Ectodermal cell (in vitro differentiated cells): ENCODE measurements at regions not wholly inside any gene's neighbourhood (a gene's known extent, or its start where the extent isn't known, plus 50 kb on each side); places are given as distances from the start of the nearest gene placed in this dataset.
"Not testable (repeated sequence)": the region's sequence is repeated elsewhere in the genome, so short reads cannot be mapped to it uniquely, and the experiment has no call there.

Source experiments
- H3K27ac ChIP-seq: 2 replicates; pipeline ENCODE4 v1.7.0; 2013; ENCODE audit warnings: mild to moderate bottlenecking, low read depth, low read length; ENCODE audit not compliant: insufficient read depth, poor library complexity, severe bottlenecking
- H3K27me3 ChIP-seq: 2 replicates; pipeline ENCODE4 v1.7.0; 2013; ENCODE audit warnings: mild to moderate bottlenecking, low read length; ENCODE audit not compliant: insufficient read depth, control insufficient read depth, poor library complexity, severe bottlenecking
- H3K36me3 ChIP-seq: one replicate; pipeline ENCODE4 v1.7.0; 2013; ENCODE audit warnings: low read length; ENCODE audit not compliant: control insufficient read depth, insufficient read depth
- H3K4me1 ChIP-seq: one replicate; pipeline ENCODE4 v1.7.0; 2013; ENCODE audit warnings: low read length; ENCODE audit not compliant: control insufficient read depth, insufficient read depth
- H3K4me3 ChIP-seq: 2 replicates; pipeline ENCODE4 v1.7.0; 2013; ENCODE audit warnings: low read depth, low read length, control low read depth; ENCODE audit not compliant: insufficient read depth
- H3K9me3 ChIP-seq: 2 replicates; pipeline ENCODE4 v1.7.0; 2013; ENCODE audit warnings: mild to moderate bottlenecking, low read length, moderate library complexity; ENCODE audit not compliant: control insufficient read depth
- WGBS, 2 experiments: methylation state at CpG; one replicate each; pipeline ENCODE4 v1.1.7; 2013; ENCODE audit warnings: missing lambda C conversion rate in 2 of 2; 5-methylcytosine and 5-hydroxymethylcytosine counted together

- no peaks in the 10 kb centered on the region for H3K27me3 ChIP-seq
- WGBS, 2 experiments: 41 to 49% methylated on average over 8 to 9 of the region's 10 CpGs
- H3K27ac ChIP-seq: no peak overlapping the region
- H3K36me3 ChIP-seq: no peaks in the 10 kb centered on the region
- no peak overlapping the region for H3K4me3 ChIP-seq
- no peaks in the 10 kb centered on the region for H3K4me1 ChIP-seq
- H3K9me3 ChIP-seq: no peaks in the 10 kb centered on the region
These were observed 157.4 kb upstream of the FOXG1 start for GRCh38 chr14:28608851-28609828.

DNA sequence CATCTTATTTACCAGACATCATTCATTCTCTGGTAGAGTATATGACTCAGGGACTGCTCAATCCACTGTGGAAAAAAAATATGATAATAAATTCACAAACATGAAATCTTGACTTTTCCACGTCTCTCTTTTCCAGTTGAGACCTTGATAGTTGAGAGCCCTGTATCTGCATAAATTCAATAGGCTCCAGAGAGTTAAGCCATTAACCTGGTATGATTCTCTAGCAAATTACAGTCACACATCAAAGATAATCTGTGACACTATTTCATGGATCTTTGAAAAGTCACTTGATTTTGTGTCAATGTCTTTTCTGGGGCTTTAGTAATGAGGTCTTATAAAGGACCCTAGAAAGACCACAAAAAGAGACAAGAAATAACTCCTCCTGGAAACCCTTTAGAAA lies 154.2 kb upstream of the FOXG1 start:
- Histone ChIP-seq H3K4me1 (no peaks in the 10 kb centered on the region), H3K9me3 (no peaks in the 10 kb centered on the region), H3K4me3 (no peak overlapping the region), H3K36me3 (no peaks in the 10 kb centered on the region), H3K27me3 (no peaks in the 10 kb centered on the region), H3K27ac (no peak overlapping the region)
- WGBS, 2 experiments: 36 to 60% methylated on average over 1 of the region's 1 CpG

GRCh38 chr14:28613532-28613931 lies 153.1 kb upstream of the FOXG1 start:
- WGBS, 2 experiments: 90 to 97% methylated on average over 2 to 3 of the region's 3 CpGs
- H3K27me3 ChIP-seq: no peaks in the 10 kb centered on the region
- no peaks in the 10 kb centered on the region for H3K36me3 ChIP-seq
- no peak overlapping the region for H3K4me3 ChIP-seq
- no peaks in the 10 kb centered on the region for H3K9me3 ChIP-seq
- no peak overlapping the region for H3K27ac ChIP-seq
- H3K4me1 ChIP-seq: no peaks in the 10 kb centered on the region

DNA sequence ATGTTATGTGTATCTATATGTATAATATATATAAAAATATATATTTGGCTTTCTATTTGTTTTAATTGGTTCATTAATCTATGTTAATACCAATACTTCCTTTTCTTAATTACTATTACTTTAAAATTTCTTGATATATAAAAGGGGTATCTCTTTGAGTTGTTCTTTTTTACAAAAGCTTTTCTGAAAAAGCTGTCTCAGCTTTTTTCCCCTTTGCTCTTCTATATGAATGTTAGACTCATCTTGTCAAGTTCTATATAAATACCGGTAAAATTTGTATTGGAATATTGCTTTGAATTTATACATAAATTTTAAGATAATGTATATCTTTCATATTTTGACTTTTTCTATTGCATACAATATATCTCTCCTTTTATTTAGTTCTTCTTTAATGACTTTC lies 139.8 kb upstream of the FOXG1 start:
- Histone ChIP-seq H3K9me3 (no peaks in the 10 kb centered on the region), H3K27me3 (no peaks in the 10 kb centered on the region), H3K27ac (no peak overlapping the region), H3K36me3 (no peaks in the 10 kb centered on the region), H3K4me1 (no peaks in the 10 kb centered on the region), H3K4me3 (no peak overlapping the region)
- WGBS, 2 experiments: no CpG with 5 or more reads among the region's 1 CpG

DNA sequence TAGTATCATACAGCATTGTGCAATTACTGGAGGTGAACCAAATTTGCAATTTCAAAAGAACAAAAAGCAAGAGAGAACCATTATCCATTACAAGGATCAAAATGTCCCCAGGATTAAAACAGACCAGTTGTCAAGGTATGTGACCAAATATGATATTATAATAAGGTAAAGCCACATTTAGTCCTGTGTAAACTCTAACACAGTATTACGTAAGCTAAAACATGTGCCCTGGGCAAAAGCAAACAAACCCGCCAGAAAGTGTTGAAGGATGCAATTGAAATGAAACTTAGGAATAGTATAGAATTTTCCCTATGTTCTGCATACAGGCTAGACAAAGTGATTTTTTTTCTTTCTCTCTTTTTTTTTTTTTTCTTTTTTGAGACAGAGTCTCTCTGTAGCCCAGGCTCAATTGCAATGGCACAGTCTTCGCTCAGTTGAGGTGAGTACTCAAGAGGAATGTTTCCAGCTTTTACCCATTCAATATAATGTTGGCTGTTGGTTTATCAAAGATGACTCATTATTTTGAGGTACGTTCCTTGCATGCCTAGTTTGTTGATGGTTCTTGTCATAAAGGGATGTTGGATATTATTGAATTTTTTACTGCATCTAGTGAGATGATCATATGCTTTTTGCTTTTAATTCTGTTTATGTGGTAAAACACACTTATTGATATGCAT lies 137.1 kb upstream of the FOXG1 start:
- 92 to 100% methylated on average over 2 to 4 of the region's 4 CpGs for WGBS, 2 experiments
- H3K4me1 ChIP-seq: no peaks in the 10 kb centered on the region
- no peaks in the 10 kb centered on the region for H3K27me3 ChIP-seq

GRCh38 chr14:28630100-28630499 lies 136.5 kb upstream of the FOXG1 start:
- 94 to 98% methylated on average over 3 of the region's 3 CpGs for WGBS, 2 experiments

More for the DNA sequence above, 137.1 kb upstream of the FOXG1 start:
- no peaks in the 10 kb centered on the region for H3K36me3 ChIP-seq
- no peaks in the 10 kb centered on the region for H3K9me3 ChIP-seq
- no peak overlapping the region for H3K4me3 ChIP-seq
- H3K27ac ChIP-seq: no peak overlapping the region

DNA sequence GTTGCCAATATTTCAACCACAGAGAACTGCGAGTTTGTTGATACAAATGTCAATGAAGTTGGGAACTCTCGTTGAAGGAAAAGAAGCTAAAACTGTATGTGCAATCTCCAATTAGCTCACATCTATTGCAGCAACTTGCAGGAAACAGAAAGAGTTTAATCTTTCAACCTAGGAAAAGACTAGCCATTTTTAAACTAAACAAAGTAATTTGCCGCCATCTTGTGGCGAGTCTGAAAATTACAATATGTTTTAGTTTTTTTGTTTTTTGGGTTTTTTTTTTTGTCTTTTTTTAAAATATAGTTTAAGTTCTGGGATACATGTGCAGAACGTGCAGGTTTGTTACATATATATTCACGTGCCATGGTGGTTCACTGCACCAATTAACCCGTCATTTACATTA lies 131.2 kb upstream of the FOXG1 start:
- Histone ChIP-seq H3K9me3 (no peaks in the 10 kb centered on the region), H3K27me3 (no peaks in the 10 kb centered on the region), H3K4me3 (no peak overlapping the region), H3K36me3 (no peaks in the 10 kb centered on the region), H3K27ac (no peak overlapping the region), H3K4me1 (no peaks in the 10 kb centered on the region)
- WGBS, 2 experiments: 27 to 31% methylated on average over 6 to 7 of the region's 7 CpGs

More at GRCh38 chr14:28630100-28630499, 136.5 kb upstream of the FOXG1 start:
- Histone ChIP-seq H3K4me3 (no peak overlapping the region), H3K36me3 (no peaks in the 10 kb centered on the region), H3K4me1 (no peaks in the 10 kb centered on the region), H3K9me3 (no peaks in the 10 kb centered on the region), H3K27ac (no peak overlapping the region), H3K27me3 (no peaks in the 10 kb centered on the region)

DNA sequence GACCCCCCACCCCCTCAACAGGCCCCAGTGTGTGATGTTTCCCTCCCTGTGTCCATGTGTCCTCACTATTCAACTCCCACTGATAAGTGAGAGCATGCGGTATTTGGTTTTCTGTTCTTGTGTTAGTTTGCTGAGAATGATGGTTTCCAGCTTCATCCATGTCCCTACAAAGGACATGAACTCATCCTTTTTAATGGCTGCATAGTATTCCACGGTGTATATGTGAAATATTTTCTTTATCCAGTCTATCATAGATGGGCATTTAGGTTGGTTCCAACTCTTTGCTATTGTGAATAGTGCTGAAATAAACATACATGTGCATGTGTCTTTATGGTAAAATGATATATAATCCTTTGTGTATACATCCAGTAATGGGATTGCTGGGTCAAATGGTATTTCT lies 130.8 kb upstream of the FOXG1 start:
- not testable (repeated sequence) for H3K27me3 ChIP-seq, H3K4me1 ChIP-seq, H3K27ac ChIP-seq, H3K4me3 ChIP-seq, H3K36me3 ChIP-seq, H3K9me3 ChIP-seq
- 100% methylated on average over 1 of the region's 2 CpGs for WGBS, 2 experiments

DNA sequence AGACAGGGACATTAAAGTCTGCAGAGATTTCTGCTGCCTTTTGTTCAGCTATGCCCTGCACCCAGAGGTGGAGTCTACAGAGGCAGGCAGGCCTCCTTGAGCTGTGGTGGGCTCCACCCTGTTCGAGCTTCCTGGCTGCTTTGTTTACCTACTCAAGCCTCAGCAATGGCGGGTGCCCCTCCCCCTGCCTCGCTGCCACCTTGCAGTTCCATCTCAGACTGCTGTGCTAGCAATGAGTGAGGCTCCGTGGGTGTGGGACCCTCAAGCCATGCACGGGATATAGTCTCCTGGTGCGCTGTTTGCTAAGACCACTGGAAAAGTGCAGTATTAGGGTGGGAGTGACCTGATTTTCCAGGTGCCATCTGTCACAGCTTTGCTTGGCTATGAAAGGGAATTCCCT lies 125.4 kb upstream of the FOXG1 start:
- not testable (repeated sequence) for H3K27me3 ChIP-seq, H3K9me3 ChIP-seq, H3K4me3 ChIP-seq, H3K27ac ChIP-seq, H3K36me3 ChIP-seq, H3K4me1 ChIP-seq
- 93 to 94% methylated on average over 5 to 6 of the region's 6 CpGs for WGBS, 2 experiments

DNA sequence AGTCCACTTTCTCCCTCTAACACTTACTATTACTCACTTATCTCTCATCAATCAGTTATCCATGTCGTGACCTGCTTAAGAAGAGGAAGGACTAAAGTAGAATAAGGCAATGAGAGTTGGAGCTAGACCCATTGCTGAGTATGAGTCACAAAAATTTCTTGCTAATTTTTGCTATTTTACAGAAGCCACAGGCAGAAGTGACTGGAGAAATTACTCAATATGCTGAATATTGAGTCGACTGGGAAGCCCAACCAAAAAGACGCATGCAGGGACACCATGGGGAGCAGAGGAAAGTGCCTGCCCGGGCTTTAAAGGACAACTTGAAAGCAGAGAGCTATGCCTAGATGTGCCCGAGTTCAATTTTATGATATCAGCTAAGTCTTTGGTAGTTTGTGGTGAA lies 115.4 kb upstream of the FOXG1 start:
- no peak overlapping the region for H3K27ac ChIP-seq
- no peak overlapping the region for H3K4me3 ChIP-seq
- H3K4me1 ChIP-seq: no peaks in the 10 kb centered on the region
- 54 to 77% methylated on average over 4 to 5 of the region's 5 CpGs for WGBS, 2 experiments
- no peaks in the 10 kb centered on the region for H3K36me3 ChIP-seq
- no peaks in the 10 kb centered on the region for H3K9me3 ChIP-seq
- H3K27me3 ChIP-seq: no peaks in the 10 kb centered on the region
